ENCODE measurements at regions not wholly inside any gene's neighbourhood (a gene's known extent, or its start where the extent isn't known, plus 50 kb on each side); places are given as distances from the start of the nearest gene placed in this dataset.

GRCh38 chr2:16314691-16315457, 350.8 kb downstream of the CYRIA start:
- no peak for FAIRE-seq

- FAIRE-seq = no peak
Observed at GRCh38 chr2:16314001-16314400, 351.6 kb downstream of the CYRIA start.

DNA sequence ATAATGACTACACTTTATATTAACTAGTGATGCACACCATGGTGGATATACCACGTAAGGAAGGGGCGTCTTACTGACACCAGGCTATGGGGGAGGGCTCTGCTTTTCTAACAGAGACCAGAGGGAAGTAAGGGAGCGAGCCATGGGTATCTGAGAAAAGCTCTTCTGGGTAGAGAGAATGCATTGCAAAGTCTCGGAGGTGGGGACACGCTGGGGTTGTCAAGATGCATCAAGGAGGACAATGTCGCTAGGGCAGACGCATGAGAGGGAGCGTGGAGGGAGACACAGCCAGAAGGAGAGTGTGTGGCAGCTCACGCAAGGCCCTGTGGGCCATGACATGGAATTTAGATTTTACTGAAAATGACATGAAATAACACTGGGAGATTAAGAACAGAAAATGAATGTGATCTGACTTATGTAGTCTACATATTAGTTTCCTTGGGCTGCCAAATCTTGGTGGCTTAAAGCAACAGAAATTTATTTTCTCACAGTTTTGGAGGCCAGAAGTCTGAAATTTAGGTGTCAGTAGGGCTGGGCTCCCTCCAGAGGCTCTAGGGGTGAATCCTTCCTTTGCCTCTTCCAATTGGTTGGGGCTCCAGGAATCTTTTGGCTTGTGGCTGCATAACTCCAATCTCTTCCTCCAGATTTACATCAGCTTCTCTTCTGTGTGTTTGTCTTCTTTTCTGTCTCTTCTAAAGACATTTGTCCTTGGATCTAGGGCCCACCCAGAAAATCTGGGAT, 352.2 kb downstream of the CYRIA start:
- FAIRE-seq = no peak

DNA sequence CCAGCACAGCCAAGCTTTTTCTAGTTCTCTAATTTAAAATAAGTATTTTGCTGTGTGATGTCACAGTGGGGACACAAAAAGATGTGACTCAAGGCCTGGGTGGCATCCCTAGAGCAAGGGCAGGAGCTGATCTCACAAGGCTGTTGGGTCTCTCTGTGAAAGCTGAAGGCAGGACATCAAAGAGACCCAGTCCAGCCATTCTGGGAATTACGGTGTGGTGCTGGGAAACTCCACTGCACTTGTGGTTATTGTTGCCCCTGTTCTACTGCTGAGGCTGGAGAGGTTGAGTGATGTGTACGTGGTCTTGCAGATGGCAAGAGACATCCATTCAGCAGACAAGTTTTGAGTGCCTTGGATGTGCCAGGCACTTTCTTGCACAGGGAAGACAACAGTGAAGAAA, 352.9 kb downstream of the CYRIA start:
- FAIRE-seq = no peak

GRCh38 chr2:16311521-16312440, 353.9 kb downstream of the CYRIA start:
- no peak for FAIRE-seq

GRCh38 chr2:16308816-16309215, 356.8 kb downstream of the CYRIA start:
- FAIRE-seq = no peak

GRCh38 chr2:16304876-16305590, 360.6 kb downstream of the CYRIA start:
- no peak for FAIRE-seq

DNA sequence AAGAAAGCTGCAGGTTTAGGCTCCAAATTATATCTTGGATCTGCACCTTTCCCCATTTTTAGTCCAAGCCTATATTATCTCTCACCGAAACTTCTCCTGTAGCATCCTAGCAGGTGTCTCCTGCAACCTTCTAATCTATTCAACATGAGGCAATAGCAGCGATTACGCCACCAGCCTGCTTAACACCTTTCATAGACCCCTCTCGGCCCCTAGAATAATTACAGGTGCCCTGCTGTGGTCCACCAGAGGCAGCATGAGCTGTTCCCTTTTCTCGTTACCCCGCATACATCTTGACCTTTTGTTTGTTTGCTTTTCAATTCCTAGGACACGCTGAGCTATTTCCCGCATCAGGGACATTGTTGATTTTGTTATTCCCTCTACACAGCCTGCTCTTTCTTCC, 361.9 kb downstream of the CYRIA start:
- FAIRE-seq = no peak

DNA sequence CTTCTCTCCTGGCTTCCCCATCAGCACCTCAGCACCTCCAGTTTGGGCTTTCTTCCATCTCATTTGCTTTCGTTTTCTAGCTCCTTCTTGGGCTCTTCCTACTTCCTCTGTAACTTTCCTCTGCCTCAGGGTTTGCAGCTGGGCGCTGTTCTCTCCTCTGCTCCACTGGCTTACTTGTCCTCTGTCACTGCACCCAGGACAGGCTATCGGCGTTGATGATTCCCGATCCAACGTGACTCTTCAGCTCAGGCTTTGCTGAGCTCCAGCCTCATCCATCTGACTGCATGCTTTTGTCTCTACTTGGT, 362.4 kb downstream of the CYRIA start:
- no peak for FAIRE-seq

- FAIRE-seq = no peak
Observed at GRCh38 chr2:16302431-16303272, 362.3 kb downstream of the MYCN start.

DNA sequence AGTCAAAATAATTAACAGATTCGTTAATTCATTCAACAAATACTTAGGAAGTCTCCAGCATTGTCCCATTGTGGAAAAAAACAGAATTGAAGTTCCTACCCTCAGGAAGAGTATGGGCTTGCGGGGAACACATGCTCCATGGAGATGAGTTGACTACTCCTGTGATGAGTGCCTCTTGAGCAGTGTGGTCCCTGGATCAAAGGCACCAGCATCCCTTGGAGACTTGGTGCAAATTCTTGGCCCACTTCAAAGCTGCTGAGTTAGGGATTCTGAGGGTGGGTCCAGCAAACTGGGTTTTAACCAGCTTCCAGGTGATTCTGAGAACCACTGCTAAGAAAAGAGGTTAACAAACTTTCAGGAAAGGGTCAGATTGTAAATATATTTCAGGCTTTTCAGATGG, 361.6 kb downstream of the MYCN start:
- FAIRE-seq = no peak

- no peak for FAIRE-seq
Observed at GRCh38 chr2:16298866-16299265, 358.5 kb downstream of the MYCN start.

DNA sequence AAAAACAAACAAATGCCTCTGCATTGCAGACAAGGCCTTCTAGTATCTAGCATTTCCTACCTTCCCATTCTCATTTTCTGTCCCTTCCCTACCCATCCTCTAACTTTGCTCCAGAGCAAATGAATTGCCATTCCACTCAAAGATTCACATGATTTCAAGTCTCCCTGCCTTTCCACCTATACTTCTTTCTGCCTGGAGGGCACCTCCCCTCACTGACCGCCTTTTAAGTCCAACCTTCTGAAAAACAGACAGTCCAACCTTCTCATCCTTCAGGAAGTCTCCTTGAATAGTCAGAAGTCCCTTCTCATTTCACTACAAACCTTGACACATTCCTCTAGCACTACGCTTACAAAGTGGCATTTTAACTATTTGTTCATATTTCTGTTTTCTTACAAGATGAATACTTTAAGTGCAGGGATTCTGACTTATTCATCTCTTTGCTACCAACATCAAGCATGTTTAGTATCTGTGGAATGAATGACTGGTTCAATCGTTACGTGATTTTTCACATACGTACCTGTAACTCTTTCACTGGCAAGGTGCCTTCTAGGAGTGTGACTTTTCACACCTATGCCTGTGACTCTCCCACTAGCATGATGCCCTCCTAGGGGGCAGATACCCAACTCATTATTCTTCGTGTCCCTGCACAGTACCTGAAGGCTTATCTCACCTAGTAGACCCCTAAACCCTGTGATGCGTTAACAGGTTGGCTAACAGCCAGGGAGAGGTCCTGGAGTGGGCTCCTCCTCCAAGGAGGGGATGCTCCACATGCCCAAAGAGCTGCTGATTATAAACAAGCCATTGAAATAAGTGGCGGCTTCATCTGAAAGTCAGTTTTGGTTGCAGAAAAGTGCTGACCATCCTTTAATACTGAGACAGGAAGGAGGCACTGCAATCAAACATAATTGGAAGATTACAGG, 356.2 kb downstream of the MYCN start:
- no peak for FAIRE-seq

DNA sequence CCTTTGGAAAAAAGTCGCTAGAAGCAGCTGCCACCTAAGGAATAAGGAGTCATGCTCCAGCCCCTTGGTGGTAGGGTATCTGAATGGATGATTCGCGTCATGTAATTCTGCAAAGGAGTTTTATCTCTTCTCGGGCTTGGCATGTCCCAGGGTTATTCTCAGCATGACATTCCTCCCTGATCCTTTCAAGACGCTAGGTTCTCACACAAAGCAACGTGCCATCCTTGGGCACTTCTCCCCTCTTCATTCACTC, 355.6 kb downstream of the MYCN start:
- FAIRE-seq = no peak

- no peak for FAIRE-seq
Observed at GRCh38 chr2:16294791-16295190, 354.4 kb downstream of the MYCN start.

GRCh38 chr2:16293871-16294270, 353.5 kb downstream of the MYCN start:
- FAIRE-seq = no peak

GRCh38 chr2:16293398-16293797, 353.0 kb downstream of the MYCN start:
- FAIRE-seq = no peak

GRCh38 chr2:16291731-16292550, 351.6 kb downstream of the MYCN start:
- FAIRE-seq = no peak

GRCh38 chr2:16291226-16291625, 350.9 kb downstream of the MYCN start:
- no peak for FAIRE-seq
